ENCODE measurements at regions not wholly inside any gene's neighbourhood (a gene's known extent, or its start where the extent isn't known, plus 50 kb on each side); places are given as distances from the start of the nearest gene placed in this dataset.

GRCh38 chr15:97545799-97546198, 414.7 kb upstream of the ARRDC4 start:
- POLR2A ChIA-PET: no interaction called here
- TF ChIP-seq CTCF (IDR thresholded peaks at IDR 0.05; ENCODE audit: control extremely low read depth, extremely low read depth, low read depth, missing control alignments): no peak
- CTCF ChIA-PET: no interaction called here
- no peak for DNase-seq (ENCODE audit: extremely low spot score)

- DNase-seq (ENCODE audit: extremely low spot score): no peak
- POLR2A ChIA-PET: no interaction called here
- no peak for TF ChIP-seq CTCF (IDR thresholded peaks at IDR 0.05; ENCODE audit: control extremely low read depth, extremely low read depth, low read depth, missing control alignments)
- CTCF ChIA-PET: no interaction called here
Observed at GRCh38 chr15:97547381-97547780, 413.1 kb upstream of the ARRDC4 start.

- CTCF ChIA-PET: no interaction called here
- no peak for TF ChIP-seq CTCF (IDR thresholded peaks at IDR 0.05; ENCODE audit: control extremely low read depth, extremely low read depth, low read depth, missing control alignments)
- no peak for DNase-seq (ENCODE audit: extremely low spot score)
- POLR2A ChIA-PET: no interaction called here
Observed at GRCh38 chr15:97561529-97561928, 399.0 kb upstream of the ARRDC4 start.

GRCh38 chr15:97563516-97563915, 397.0 kb upstream of the ARRDC4 start:
- no peak for TF ChIP-seq CTCF (IDR thresholded peaks at IDR 0.05; ENCODE audit: control extremely low read depth, extremely low read depth, low read depth, missing control alignments)
- ChIA-PET CTCF (no interaction called here), POLR2A (no interaction called here)
- no peak for DNase-seq (ENCODE audit: extremely low spot score)

GRCh38 chr15:97566961-97567360, 393.5 kb upstream of the ARRDC4 start:
- DNase-seq (ENCODE audit: extremely low spot score): no peak
- TF ChIP-seq CTCF (IDR thresholded peaks at IDR 0.05; ENCODE audit: control extremely low read depth, extremely low read depth, low read depth, missing control alignments): no peak
- CTCF ChIA-PET: no interaction called here
- POLR2A ChIA-PET: no interaction called here

GRCh38 chr15:97567411-97567810, 393.1 kb upstream of the ARRDC4 start:
- TF ChIP-seq CTCF (IDR thresholded peaks at IDR 0.05; ENCODE audit: control extremely low read depth, extremely low read depth, low read depth, missing control alignments): no peak
- ChIA-PET POLR2A (no interaction called here), CTCF (no interaction called here)
- DNase-seq (ENCODE audit: extremely low spot score): no peak

Measured in GM10248 (cell line).